Nephron (organoid): ENCODE measurements at regions not wholly inside any gene's neighbourhood (a gene's known extent, or its start where the extent isn't known, plus 50 kb on each side); places are given as distances from the start of the nearest gene placed in this dataset.

ENCODE experiments used
- H3K27ac Mint-ChIP-seq, 3 experiments: 2 replicates each; pipeline ENCODE4 v1.8.0; 2020; ENCODE audit warnings: mixed read lengths in 3 of 3, mild to moderate bottlenecking in 2 of 3, moderate library complexity in 1 of 3
- H3K27me3 Mint-ChIP-seq: 2 replicates; pipeline ENCODE4 v1.8.0; 2021; ENCODE audit warnings: low read depth, mild to moderate bottlenecking, moderate library complexity, mixed read lengths
- H3K36me3 Mint-ChIP-seq: 2 replicates; pipeline ENCODE4 v1.8.0; 2020; ENCODE audit warnings: low read depth, mixed read lengths
- H3K4me1 Mint-ChIP-seq: 2 replicates; pipeline ENCODE4 v1.8.0; 2020; ENCODE audit warnings: mixed read lengths
- H3K4me3 Mint-ChIP-seq, 3 experiments: 2 replicates each; pipeline ENCODE4 v1.8.0; 2020; ENCODE audit warnings: mild to moderate bottlenecking in 3 of 3, mixed read lengths in 3 of 3, moderate library complexity in 2 of 3
- H3K9me3 Mint-ChIP-seq: 2 replicates; pipeline ENCODE4 v1.8.0; 2020; ENCODE audit warnings: mixed read lengths
- TF ChIP-seq, protein P1 (sequence below), 3 experiments: fragments of 200-600 bp; sonication (generic); IDR thresholded peaks; one replicate each; pipeline ENCODE4 v1.5.0; 2021; ENCODE audit warnings: antibody characterized with exemption in 3 of 3; ENCODE audit not compliant: unreplicated experiment in 3 of 3

DNA sequence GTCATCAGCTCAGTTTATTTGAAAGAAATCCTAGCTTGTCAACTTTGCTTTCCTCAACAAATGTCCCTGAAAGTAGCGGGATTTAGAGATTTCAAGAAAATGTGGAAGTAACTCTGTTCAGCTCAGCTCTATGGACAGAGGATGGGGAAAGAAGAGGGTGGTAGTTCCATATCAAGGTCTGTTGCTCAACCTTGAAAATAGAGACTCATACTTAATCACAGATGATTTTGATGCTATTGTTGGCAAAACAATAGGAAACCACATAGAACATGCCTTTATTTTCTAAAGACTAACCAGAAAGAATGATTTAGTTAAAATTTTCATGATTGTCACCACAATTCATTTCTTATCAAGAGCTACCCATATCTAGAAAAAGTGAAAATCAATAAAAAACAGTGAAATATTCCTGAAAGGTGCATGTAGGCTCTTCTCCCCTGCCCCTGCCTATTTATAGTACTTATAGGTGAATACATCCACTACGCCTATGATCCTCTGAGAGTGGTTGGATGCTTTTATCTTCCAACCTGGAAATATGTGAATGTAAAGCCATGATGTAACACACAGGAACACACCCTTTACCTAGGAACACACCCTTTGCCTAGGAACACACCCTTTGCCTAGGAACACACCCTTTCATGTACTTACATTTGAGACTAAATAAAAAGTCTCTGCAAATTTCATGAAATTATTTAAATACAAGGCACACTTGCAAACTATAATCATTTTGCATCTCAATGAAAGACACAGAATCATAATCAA, 65.8 kb downstream of the ETAA1 start:
- Mint-ChIP-seq H3K27me3 (no peaks in the 10 kb centered on the region), H3K4me3 (no peak overlapping the region), H3K27ac (no peak overlapping the region), H3K36me3 (no peaks in the 10 kb centered on the region), H3K4me1 (peaks cover 14% of the 10 kb centered on the region), H3K9me3 (no peaks in the 10 kb centered on the region)
- TF ChIP-seq, protein P1, sequence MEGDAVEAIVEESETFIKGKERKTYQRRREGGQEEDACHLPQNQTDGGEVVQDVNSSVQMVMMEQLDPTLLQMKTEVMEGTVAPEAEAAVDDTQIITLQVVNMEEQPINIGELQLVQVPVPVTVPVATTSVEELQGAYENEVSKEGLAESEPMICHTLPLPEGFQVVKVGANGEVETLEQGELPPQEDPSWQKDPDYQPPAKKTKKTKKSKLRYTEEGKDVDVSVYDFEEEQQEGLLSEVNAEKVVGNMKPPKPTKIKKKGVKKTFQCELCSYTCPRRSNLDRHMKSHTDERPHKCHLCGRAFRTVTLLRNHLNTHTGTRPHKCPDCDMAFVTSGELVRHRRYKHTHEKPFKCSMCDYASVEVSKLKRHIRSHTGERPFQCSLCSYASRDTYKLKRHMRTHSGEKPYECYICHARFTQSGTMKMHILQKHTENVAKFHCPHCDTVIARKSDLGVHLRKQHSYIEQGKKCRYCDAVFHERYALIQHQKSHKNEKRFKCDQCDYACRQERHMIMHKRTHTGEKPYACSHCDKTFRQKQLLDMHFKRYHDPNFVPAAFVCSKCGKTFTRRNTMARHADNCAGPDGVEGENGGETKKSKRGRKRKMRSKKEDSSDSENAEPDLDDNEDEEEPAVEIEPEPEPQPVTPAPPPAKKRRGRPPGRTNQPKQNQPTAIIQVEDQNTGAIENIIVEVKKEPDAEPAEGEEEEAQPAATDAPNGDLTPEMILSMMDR (IDR thresholded peaks at IDR 0.05; ENCODE audit: unreplicated experiment in 3 of 3): no peak

DNA sequence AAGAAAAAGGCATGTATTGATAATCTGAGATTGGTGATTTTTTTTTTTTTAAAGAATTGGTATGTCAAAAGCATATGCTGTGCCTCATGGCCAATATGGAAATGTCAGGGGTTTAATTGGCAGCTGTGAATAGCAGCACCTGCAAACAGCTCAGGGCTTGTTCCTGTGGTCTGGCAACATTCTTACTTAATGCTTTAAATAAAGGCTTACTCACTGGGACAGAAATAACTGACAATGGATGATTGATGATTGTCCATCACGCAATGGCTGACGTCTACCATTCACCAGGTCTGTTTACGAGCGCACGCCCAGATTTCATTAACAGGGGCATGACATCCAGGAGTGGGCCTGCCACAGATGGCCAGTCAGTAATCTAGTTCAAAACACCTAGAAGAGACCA, 66.7 kb downstream of the ETAA1 start:
- no peak overlapping the region for H3K27ac Mint-ChIP-seq
- no peak overlapping the region for H3K4me3 Mint-ChIP-seq
- H3K27me3 Mint-ChIP-seq: no peaks in the 10 kb centered on the region
- peaks cover 14% of the 10 kb centered on the region for H3K4me1 Mint-ChIP-seq
- H3K36me3 Mint-ChIP-seq: no peaks in the 10 kb centered on the region
- no peaks in the 10 kb centered on the region for H3K9me3 Mint-ChIP-seq
- TF ChIP-seq, protein P1 (IDR thresholded peaks at IDR 0.05; ENCODE audit: unreplicated experiment in 3 of 3): no peak

DNA sequence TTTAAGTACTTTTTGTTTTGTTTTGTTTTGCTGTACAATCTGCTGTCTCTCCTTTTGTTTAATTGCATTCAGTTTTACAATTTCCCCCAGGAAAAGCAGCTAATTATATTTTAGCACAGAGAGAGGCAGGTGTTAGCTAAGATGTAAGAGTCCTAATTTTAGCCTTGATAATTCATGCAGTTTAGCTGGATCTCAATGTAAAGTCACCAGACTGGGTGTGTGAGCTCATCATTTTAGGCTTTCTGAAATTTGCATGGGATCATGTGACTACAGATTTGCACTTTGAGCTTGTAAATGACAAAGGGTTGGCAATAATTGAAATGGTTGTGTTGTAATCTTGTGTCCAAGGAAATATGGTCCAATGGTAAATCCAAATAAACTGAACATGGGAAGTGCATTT, 68.5 kb downstream of the ETAA1 start:
- Mint-ChIP-seq H3K27me3 (no peaks in the 10 kb centered on the region), H3K36me3 (no peaks in the 10 kb centered on the region), H3K27ac (no peak overlapping the region), H3K4me3 (no peak overlapping the region), H3K4me1 (peaks cover 14% of the 10 kb centered on the region), H3K9me3 (no peaks in the 10 kb centered on the region)
- TF ChIP-seq, protein P1 (IDR thresholded peaks at IDR 0.05; ENCODE audit: unreplicated experiment in 3 of 3): no peak

DNA sequence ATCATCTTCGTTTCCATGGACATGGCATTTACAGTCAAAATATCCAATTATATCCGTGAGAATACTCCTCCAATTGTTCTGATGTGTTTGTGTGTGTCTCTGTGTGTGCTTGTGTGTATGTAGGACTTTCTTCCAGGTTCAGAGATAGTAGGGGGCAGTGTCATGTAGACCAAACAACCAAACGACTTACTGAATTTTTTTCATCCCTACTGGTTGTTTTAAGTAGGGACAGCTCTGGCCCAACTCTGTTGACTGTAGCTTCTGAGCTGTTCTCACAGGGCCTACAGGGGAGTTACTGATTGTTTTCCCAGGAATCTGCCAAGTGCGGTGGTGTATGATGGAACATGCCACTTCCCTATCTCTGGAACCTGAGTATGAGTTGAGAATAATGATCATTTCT, 69.6 kb downstream of the ETAA1 start:
- Mint-ChIP-seq H3K27me3 (no peaks in the 10 kb centered on the region), H3K4me1 (peaks cover 19% of the 10 kb centered on the region), H3K4me3 (no peak overlapping the region), H3K27ac (peak overlapping the region in 1 of 3 experiments; percentile 49), H3K9me3 (no peaks in the 10 kb centered on the region), H3K36me3 (no peaks in the 10 kb centered on the region)
- TF ChIP-seq, protein P1 (IDR thresholded peaks at IDR 0.05; ENCODE audit: unreplicated experiment in 3 of 3): no peak

DNA sequence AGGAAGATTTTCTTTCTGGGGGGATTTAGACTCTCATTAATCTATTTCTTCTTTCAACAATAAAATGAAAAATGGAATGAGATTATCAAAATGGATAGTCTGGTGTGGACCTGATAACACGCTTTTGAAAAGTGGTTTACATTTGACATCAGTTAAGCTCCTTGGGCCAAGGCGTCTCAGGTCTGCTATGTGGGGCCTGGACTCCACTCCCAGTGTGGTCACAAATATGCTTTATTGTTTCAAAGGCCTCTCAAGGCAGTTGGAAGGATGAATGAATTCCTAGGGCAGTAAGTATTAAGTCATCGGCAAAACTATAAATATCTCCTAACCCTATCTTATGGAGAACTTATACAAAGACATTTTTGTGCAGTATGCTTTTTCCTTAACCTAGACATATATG, 74.5 kb downstream of the ETAA1 start:
- Mint-ChIP-seq H3K9me3 (no peaks in the 10 kb centered on the region), H3K27ac (peak overlapping the region in 2 of 3 experiments; percentile 79 to 85), H3K27me3 (no peaks in the 10 kb centered on the region), H3K4me3 (no peak overlapping the region), H3K36me3 (no peaks in the 10 kb centered on the region), H3K4me1 (peaks cover 37% of the 10 kb centered on the region)
- TF ChIP-seq, protein P1 (IDR thresholded peaks at IDR 0.05; ENCODE audit: unreplicated experiment in 3 of 3): no peak
